DND-41 (cell line): ENCODE measurements at regions not wholly inside any gene's neighbourhood (a gene's known extent, or its start where the extent isn't known, plus 50 kb on each side); places are given as distances from the start of the nearest gene placed in this dataset.

Experiments used
- CTCF ChIP-seq: IDR thresholded peaks from 2 replicates; pipeline ENCODE4 v1.5.1; 2012; ENCODE audit warnings: borderline replicate concordance, low read length, moderate library complexity, mild to moderate bottlenecking; ENCODE audit not compliant: poor library complexity, severe bottlenecking; ENCODE audit errors: extremely low read depth
- EZH2 ChIP-seq: IDR thresholded peaks from 3 replicates; pipeline ENCODE4 v1.6.1; 2012; ENCODE audit warnings: borderline replicate concordance, low read depth, mild to moderate bottlenecking, moderate library complexity, low read length, inconsistent platforms; ENCODE audit not compliant: severe bottlenecking

DNA sequence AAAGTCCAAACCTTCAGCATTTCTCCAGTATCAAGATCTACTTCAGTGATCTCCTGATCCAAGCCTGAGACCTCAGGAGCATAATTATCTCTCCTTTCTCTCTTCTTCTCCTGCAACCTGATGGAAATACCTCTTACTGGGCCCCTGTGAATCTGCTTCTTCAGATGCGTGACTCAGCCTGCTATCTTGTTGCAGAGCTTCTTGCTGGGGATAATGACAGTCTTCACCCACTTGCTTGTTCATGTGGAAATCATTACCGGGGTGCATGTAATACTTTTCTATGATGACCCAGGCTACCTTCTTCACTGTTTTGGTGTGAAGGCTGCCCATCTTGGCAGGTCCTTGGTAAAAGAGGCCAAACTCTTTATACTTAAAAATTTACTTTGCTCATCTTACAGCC is 140.0 kb upstream of the POU2AF2 start:
- TF ChIP-seq CTCF (no peak), EZH2 (no peak)
